Hematopoietic multipotent progenitor cell treated with erythropoietin and hydrocortisone succinate and interleukin-3 and kit ligand, for 8 days (in vitro differentiated cells): ENCODE measurements at regions not wholly inside any gene's neighbourhood (a gene's known extent, or its start where the extent isn't known, plus 50 kb on each side); places are given as distances from the start of the nearest gene placed in this dataset.

Source experiments
- DNase-seq: peaks from one replicate; pipeline ENCODE4 v3.0.0-alpha.2; 2015

DNA sequence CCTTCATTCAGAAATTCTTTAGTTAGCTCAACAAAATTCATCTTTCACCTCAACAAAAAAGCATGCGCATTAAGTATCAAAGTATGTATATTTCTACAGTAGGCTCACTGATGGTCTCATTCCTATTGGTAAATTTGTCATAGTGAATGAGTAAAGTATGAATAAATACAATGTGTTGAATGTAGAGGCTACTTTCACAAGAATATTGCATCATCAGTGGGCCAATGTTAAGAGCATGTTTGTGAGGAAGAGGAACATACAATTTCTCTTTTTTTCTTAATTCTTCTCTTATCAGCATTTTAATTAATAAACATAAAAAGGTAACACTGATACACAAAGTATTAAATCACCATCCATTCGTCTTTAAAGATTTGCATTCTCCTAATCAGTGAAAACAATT, 505.1 kb downstream of the CETN3 start:
- DNase-seq: no peak

DNA sequence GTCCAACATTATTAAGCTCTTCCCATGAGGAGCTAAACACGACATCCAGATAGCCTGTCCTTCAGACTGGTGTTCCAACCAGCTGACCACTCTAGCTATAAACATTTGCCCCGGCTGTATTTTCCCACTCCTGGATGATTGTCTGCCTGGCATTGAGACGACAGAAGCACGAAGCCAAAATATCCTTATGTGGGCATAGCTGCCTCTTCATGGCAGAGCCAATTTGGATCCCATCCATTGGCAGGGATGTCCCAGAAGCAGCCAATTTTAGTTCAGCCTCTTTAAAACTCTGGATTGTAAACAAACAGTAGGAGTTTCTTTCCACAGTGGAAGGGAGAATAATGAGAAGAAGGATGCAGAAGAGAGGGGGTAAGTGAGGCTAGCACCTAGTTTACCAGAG, 507.6 kb downstream of the CETN3 start:
- DNase-seq: no peak

DNA sequence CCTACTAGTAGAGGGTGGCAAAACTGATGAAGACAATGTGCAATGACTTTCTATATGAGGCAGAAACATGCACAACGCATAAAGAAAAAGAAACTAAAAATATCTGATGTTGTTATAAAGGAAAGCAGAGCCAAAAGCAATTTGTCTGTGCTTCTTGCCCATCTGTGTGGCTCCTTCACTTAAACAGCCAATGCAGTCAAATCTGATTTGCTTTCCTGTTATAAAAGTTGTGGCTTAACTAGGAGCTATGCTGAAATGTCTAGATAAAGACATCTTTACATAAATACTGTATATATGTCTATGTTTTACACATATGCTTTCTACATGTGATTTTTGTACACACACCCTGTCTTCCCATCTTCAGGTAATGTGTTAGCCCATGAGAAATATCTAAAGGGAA, 508.2 kb downstream of the CETN3 start:
- no peak for DNase-seq

DNA sequence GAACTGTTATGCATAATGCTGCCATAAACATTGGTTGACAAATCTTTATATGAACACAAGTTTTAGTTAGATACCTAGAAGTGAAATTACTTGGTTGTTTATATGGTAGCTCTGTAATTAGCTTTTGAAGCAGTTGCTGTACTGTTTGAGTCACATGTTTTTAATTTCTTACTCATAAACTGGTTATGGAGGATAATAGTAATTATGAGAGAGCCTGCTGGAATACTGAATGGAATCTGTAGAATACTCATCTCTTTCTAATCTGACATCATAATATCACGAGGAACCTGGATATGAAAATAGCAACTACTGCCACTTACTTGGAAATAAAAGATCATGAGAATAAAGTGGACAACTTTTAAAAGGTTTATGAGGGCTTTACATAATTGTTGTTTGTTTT, 509.2 kb downstream of the CETN3 start:
- no peak for DNase-seq

DNA sequence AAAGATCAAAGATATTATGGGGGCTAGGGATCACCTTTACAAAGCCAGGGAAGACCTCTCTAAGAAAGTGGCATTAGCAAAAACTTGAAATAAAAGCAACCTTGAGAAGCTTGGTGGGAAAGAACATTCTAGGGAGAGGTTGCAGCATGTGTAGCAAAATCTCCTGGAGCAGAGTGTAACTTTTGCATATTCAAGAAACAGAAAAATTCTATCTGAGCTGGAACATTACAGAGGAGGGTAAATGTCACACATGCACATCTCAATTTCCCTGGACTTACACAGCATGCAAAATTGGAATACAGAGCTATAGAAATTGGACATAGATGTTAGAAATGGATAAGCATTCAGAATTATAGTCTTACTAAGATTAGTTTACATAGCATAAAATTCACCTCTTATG, 510.0 kb downstream of the CETN3 start:
- DNase-seq: no peak

DNA sequence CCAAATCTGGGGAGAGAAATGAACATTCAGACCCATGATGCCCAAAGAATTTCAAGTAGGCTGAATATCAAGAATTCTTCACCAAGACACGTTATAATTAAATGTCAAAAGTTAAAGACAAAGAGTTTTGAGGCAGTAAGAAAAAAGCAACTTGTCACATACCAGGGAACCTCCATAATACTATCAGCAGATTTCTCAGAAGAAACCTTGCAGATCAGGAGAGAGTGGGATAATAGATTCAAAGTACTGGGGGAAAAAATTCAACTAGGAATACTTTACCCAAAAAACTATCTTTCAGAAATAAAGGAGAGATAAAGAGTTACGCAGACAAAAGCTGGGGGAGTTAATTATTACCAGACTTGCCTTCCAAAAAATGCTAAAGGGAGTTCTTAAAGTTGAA, 516.0 kb downstream of the CETN3 start:
- no peak for DNase-seq

DNA sequence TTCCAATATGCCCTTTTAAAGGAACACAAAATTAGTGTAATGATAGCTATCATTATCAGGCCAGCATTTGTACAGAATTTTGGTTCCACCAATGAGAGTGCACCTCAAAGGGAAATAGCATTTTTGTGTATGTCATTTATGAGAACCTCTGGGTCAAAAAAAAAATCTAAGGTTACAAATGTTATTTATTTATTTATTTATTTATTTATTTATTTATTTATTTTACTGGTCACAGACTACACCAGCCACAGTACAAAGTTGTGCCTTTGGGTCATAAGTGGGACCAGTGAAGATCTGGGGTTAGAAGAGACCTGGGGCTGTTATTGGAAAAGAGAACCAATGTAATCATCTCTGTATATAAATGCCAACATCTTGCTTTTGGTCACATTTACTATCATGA, 523.9 kb downstream of the CETN3 start:
- no peak for DNase-seq

DNA sequence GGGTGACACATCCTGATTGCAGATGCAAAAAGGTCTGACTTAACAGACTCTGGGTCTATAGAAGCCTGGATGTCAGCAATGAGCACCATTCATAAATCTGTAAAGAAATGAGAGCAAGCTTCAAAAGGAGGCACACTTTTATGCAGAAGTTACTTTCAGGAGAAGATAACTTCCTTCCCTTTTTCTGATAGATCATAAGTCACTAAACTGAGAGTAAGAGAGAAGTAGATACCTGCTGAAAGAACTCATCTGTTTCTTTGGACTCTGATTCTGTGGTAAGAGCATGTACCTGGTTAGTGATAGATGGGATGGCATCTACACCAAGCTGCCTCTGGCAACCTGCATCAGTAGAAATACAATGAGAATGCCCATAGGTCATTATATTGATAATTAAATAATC, 525.6 kb downstream of the CETN3 start:
- no peak for DNase-seq

DNA sequence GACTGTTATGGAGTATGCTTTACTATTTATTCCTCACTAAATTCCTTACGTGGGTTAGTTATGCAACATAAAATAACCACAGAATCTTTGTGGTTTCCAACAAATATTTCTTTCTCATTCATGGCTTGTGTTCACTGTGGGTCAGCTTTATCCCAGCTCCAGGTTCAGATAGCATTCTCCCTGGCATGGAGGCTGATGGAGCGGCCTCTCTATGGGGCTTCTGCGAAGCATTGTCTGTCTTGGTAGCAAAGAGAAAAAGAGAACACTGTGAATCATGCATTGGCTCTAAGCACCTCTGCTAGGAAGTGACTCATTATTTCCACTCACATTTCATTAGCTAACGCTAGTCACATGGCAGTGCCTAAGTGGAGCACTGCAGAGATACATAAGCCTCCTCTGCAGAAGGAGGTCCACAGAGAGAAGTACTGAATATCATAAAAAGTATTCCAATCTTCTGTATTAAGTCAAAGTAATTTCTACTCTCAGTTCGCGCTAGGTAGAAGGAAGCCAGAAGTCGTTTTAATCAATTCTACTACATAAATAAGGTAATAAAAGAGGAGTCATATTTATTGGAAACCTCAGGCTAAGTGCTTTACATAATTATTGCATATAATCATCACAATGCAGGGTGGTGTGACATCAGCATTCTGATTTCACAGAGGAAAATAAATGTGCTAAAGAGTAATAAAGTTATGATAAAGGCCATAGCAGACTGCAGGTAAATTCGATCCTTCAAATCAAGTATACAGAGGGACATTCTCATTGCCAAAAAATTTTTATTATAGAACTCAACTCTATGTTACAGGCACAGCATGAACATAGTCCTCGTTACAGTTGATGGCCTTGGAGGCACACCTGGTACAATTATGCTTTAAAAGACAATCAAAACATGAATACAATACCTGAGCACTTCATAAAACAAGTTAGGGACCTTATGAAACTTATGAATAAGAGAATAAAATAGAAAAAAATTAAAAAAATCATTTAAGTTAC, 531.1 kb downstream of the CETN3 start:
- no peak for DNase-seq

DNA sequence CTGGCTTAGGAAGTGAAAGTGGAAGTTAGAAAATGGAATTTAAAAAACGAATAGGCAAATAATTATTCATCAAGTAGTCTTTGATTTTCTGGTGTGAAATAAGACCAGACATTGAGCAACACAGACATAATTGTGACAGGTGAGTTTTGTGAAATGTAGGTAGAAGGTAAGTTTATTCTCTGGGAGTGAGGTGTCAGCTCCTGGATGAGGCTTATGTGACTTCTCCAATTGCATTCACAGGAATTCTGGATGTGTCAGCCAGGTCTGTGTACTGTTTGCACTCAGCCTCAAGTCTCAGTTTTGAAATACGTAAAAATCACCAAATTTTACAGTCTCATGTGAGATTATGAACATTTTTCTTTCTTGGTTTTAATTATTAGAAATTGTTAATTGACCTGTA, 537.6 kb downstream of the CETN3 start:
- no peak for DNase-seq

DNA sequence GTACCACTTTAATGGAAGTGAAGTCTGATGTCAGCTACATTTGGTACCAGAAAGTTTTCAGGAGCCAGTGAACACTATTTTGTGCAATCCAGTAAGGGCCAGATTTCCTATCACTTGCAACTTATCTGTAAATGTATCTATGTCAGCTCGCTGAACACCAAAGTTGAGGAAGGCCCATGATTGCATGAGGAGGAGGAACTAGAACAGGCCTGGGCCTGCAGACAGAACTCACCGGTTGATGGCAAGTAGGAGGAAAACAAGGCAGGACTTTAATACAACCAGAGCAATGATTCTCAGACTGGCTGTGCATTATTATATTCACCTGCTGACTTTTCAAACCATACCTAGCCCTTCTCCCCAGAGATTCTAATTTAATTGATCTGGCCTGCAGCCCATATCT, 540.2 kb downstream of the CETN3 start:
- no peak for DNase-seq

DNA sequence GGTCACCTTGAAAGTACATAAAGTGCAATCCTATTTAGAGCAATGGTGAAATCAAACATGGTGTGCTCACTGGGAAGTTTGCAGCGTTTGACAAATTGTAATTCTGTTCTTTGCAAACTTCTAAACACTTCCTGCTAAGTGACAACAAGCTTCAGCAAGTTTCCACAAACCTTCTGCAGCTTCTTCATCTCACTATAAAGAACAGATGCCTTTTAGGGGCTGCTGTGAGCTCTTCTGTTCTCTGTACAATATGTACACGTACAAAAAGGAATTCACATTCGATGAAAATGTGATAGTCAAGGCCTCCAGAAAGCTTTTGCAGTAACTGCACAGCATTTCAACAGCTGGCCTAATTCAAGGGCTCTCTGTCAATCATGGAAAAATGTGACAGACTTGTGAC, 543.1 kb downstream of the CETN3 start:
- no peak for DNase-seq

DNA sequence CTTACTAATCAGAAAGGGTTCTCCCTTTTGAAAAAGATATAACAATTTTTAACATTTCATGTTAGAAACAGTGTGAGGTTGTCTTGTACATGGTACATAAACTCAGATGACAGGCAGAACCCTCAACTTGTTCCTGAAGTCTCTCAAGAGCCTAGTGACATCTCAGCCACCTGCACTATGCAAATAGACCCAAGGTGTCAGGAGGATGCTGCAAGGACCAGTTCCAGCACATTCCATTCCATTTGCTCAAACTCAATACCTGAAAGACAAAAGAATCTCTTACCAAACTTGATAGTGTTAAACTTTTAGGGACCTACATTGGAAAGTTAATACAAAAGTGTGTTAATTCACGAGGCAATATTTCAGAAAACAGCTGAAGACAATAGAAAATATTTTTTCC, 544.6 kb downstream of the CETN3 start:
- no peak for DNase-seq

DNA sequence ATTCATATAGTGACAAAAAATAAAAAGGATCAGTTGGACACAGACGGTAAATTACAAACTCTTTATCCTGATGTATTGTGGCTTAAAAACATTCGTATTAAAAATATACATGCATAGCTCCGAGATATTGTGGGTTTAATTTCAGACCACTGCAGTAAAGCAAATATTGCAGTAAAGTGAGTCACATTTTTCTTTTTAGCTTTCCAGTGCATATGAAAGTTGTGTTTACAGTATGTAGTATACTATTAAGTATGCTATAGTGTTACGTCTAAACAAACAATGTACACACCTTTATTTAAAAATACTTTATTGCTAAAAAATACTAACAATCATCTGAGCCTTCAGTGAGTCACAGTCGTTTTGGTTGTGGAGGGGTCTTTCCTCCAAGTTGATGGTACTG, 551.8 kb downstream of the CETN3 start:
- DNase-seq: no peak

DNA sequence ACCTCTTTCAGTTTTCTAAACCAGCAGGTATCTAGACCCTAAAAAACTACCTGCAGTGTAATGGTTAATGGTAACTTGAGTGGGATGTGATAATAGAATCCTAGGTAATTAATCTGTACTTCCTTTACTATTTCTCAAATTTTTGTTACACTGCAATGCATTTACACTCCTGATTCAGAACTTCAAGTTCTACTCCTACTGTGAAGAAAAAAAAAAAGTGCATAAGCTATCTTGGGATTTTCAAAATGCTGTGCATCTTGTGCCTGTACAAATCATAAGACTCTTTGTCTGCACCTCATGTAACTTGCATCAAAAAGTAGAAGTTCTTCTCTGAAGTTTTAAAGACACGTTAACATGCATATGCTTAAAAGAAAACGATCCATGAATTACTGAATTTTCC, 554.1 kb downstream of the CETN3 start:
- no peak for DNase-seq

DNA sequence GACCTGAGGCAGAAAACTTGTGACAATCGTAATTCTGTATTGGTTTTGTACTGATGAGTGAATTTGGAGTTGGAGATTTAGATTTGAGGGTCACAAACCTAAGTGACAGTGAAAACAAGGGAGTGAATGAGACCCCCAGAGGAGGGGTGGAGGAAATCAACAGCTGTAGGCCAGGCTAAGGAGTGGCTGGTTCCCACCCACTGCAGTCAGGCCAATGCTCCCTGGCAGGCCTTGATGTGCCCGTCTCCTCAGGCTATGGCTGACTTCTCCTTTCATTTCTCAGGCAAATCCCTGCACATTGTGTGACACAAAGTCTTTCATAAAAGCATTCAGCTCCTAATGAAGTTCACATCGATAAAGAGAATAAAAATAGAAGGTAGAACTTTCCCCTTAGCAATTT, 557.6 kb downstream of the CETN3 start:
- DNase-seq: no peak

DNA sequence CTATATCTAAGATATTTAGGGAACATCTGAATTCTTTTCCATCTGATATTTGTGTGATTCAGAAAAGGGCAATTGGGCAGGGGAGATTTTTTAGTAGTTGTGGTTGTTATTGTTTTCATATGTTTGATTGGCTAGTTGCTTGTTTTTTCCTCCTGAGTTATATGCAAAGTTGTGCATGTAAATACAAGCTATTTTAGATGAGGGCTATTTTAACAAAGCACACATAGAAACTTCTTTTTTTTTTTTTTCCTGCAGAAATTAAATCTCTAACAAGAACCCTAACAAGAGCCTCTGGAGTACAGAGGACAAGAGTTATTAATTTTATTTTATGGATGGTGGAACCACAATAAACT, 559.1 kb downstream of the CETN3 start:
- DNase-seq: no peak

DNA sequence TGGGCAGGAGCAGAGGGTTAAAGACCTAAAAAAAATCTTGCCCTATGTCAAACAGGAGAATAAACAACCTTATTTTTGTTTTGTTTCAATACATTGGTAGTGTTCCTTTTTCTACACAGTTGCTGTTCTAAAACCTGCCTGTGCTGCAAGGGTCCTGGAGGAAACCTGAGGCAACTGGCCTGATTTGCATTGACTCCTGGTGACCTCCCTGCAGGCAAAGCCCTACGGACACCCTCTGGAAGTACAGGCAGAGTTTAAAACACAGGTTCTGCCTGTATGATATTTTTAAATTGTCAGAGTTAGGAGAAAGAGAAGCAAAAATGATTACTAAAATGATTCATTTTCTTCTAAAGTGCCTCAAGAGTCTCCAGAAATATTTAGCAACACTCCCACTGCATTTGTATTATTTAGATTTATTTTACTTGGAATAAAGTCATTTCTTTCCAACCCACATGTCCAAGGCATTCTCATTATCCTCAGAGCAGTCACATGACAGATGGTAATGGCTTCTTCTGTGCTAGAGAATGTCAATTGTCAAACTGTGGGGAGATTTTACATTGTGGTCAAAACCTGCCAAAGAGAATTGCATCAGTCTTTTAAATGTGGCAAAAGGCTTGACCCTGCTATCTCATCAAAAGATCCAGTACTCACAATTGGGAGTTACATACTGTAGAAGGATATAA, 559.6 kb downstream of the CETN3 start:
- DNase-seq: no peak

DNA sequence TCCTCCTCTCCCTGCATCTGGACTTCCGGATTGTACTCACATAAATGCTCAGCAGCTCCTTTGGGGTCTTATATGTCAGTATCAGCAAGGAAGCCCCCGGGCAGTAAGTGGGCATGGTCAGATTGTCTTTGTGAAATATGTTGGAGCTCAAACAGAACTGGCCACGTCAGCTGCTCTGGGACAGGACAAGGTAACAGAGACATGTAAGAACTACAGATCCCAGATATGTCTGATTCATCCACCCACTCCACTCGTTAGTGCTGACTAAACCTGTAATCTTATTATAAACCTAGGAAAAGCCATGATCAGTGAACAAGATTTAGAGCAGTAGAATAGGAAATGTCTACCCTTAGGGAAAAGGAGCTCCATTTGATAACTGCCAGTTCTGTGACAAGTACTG, 561.8 kb downstream of the CETN3 start:
- no peak for DNase-seq

DNA sequence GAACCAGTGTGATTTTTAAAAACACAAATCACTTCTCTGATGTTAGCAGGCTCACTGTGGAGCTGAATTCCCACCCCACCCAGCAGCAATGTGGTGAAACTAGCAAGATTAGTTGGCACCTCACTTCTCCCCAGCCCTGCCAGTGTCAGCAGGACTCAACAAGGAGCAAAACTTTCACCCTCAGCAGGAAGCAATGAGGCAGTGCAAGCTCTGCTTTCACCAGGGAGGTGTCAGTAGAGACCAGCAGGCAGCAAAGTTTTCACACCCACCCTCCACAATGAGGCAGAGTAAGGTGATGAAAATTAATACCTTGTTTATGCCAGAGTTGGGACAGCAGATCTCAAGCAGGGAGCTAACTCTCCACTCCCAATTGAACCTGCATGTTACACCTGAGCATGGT, 565.0 kb downstream of the CETN3 start:
- DNase-seq: no peak

DNA sequence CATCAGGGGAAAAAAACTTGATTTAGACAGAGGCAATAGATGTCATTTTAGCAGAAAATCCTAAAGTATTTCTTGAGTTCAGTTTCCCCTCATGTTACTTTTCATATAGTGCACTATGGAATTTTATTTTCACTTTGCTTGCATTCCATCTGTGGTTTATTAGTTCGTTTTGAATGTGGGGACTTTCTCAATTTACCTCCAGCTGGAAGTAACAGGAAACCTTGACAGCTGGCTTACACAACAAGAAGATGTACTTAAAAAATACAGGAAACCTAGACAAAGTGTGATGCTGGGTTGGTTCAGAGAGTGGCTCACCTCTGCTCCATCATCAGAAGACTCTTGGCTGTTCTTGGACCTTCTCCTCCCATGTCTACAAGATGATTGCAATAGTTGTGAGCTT, 567.0 kb downstream of the CETN3 start:
- no peak for DNase-seq

DNA sequence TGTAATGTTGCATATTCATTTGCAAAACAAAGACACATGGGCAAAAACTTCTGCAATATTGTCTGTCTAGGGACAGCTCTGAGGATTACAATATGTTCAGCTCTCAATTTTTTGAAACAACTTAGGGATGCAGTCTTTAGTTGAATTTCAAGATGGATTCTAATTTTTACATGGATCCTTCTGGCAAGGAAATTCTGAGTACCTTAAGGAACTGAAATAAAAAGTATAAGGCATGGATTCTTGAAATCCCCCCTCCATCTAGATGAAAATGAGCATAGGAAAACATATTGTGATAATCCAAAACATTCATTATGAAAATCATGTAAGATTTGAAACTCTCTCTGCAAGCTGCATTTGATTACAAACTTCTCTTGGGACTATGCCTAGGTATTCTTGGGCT, 568.6 kb downstream of the CETN3 start:
- no peak for DNase-seq

DNA sequence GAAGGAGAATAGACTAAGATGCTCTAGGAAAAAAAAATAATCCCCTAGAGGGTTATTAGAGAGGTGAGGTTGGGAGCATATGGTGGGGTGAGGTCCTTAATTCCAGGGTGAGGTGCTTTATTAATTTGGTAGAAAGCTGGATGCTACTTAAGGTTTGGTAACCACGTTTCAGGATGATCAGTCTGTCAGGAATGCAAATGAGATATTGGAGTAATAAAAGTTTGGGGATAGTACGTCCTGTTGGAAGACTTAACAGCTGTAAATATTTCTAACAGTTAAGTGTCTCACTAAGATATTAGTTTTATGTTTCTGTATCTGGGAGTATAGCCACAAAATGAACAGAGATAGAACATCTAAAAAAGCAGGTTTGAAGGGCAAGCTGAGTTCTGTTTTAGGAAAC, 578.9 kb downstream of the CETN3 start:
- DNase-seq: no peak

DNA sequence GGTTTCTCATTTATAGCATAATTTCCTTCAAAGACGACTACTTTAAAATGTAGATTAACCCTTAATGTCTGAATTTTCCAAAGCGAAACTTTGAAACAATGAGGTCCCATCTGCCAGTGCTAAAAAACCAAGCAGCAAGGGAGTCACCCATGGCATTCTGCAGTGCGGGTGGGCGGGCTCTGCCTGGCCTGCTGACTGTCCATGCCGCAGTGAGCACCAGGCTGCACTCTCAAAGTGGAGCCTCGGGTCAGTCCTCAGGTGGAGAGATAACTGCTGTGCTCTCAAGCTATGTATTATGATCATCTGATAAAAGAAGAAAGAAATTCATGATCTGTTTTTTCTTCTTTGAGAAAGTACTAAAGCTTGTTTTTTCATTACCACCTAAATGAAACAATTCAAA, 581.6 kb downstream of the CETN3 start:
- no peak for DNase-seq

DNA sequence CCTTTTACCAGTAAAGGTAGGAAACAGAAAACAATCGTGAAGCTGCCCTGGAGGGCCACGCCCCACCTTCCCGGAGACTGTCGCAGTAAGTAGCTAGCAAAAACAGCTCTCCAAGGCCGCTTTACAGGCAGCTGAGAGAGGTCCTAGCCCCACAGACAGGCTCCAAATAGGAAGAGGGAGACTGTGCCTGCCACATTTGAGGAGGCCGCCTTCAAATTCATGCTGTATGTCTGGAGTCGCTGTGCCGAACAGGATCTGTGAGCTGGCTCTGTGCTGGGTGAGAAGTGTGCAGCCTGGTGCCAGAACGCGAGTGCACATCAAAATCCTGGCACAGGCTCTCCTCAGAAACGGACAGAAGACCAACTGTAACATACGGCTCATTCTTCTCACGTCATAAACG, 582.2 kb downstream of the CETN3 start:
- DNase-seq: no peak
